ENCODE measurements at regions not wholly inside any gene's neighbourhood (a gene's known extent, or its start where the extent isn't known, plus 50 kb on each side); places are given as distances from the start of the nearest gene placed in this dataset.

- CTCF ChIA-PET: no interaction called here
- H3K27ac ChIP-seq: no peak overlapping the region
- no peak overlapping the region for H2AFZ ChIP-seq
Measured at GRCh38 chr16:51641191-51641765, 490.2 kb upstream of the SALL1 start.

GRCh38 chr16:51640196-51640595, 489.1 kb upstream of the SALL1 start:
- intact Hi-C loops (cut with micrococcal nuclease; ENCODE audit: unreplicated experiment): no loop called here
- Histone ChIP-seq H3K9me3 (ENCODE audit: insufficient read depth, low read depth) (no peaks in the 10 kb centered on the region), H2AFZ (no peak overlapping the region), H4K20me1 (ENCODE audit: insufficient read depth) (no peaks in the 10 kb centered on the region), H3K4me1 (replicated peaks; ENCODE audit: insufficient read depth) (no peaks in the 10 kb centered on the region), H3K36me3 (ENCODE audit: low read depth) (no peaks in the 10 kb centered on the region), H3K79me2 (ENCODE audit: low read depth) (no peaks in the 10 kb centered on the region), H3K9me2 (ENCODE audit: insufficient read depth) (no peaks in the 10 kb centered on the region), H3K4me2 (no peak overlapping the region), H3F3A (ENCODE audit: insufficient read depth, low read depth) (no peaks in the 10 kb centered on the region), H3K27ac (no peak overlapping the region), H3K27me3 (ENCODE audit: insufficient read depth, low read depth) (peaks cover 18% of the 10 kb centered on the region), H3K4me3 (no peak overlapping the region)
- ChIA-PET CTCF (no interaction called here), POLR2A (ENCODE audit: unreplicated experiment) (no interaction called here)
- DNase-seq: no peak
- no peak for TF ChIP-seq EZH2 (IDR thresholded peaks at IDR 0.05; ENCODE audit: low read depth)
- TF ChIP-seq, protein P1, sequence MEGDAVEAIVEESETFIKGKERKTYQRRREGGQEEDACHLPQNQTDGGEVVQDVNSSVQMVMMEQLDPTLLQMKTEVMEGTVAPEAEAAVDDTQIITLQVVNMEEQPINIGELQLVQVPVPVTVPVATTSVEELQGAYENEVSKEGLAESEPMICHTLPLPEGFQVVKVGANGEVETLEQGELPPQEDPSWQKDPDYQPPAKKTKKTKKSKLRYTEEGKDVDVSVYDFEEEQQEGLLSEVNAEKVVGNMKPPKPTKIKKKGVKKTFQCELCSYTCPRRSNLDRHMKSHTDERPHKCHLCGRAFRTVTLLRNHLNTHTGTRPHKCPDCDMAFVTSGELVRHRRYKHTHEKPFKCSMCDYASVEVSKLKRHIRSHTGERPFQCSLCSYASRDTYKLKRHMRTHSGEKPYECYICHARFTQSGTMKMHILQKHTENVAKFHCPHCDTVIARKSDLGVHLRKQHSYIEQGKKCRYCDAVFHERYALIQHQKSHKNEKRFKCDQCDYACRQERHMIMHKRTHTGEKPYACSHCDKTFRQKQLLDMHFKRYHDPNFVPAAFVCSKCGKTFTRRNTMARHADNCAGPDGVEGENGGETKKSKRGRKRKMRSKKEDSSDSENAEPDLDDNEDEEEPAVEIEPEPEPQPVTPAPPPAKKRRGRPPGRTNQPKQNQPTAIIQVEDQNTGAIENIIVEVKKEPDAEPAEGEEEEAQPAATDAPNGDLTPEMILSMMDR (conservative IDR thresholded peaks at IDR 0.05): no peak
- no TSS peak for BruUV-seq (replicated peaks)

More at GRCh38 chr16:51641191-51641765, 490.2 kb upstream of the SALL1 start:
- no peak for TF ChIP-seq EZH2 (IDR thresholded peaks at IDR 0.05; ENCODE audit: low read depth)
- TF ChIP-seq, protein P1 (conservative IDR thresholded peaks at IDR 0.05): no peak
- Histone ChIP-seq H3K79me2 (ENCODE audit: low read depth) (no peaks in the 10 kb centered on the region), H3K36me3 (ENCODE audit: low read depth) (no peaks in the 10 kb centered on the region), H3K27me3 (ENCODE audit: insufficient read depth, low read depth) (peaks cover 20% of the 10 kb centered on the region), H3K9me3 (ENCODE audit: insufficient read depth, low read depth) (no peaks in the 10 kb centered on the region), H3K4me1 (replicated peaks; ENCODE audit: insufficient read depth) (no peaks in the 10 kb centered on the region), H4K20me1 (ENCODE audit: insufficient read depth) (no peaks in the 10 kb centered on the region), H3K9me2 (ENCODE audit: insufficient read depth) (no peaks in the 10 kb centered on the region), H3F3A (ENCODE audit: insufficient read depth, low read depth) (no peaks in the 10 kb centered on the region), H3K4me3 (no peak overlapping the region), H3K4me2 (no peak overlapping the region)
- POLR2A ChIA-PET (ENCODE audit: unreplicated experiment): no interaction called here
- intact Hi-C loops (cut with micrococcal nuclease; ENCODE audit: unreplicated experiment): no loop called here
- BruUV-seq (replicated peaks): no TSS peak
- no peak for DNase-seq

- no peaks in the 10 kb centered on the region for H3F3A ChIP-seq (ENCODE audit: insufficient read depth, low read depth)
- no peaks in the 10 kb centered on the region for H3K9me2 ChIP-seq (ENCODE audit: insufficient read depth)
- H3K4me1 ChIP-seq (replicated peaks; ENCODE audit: insufficient read depth): no peaks in the 10 kb centered on the region
- TF ChIP-seq EZH2 (IDR thresholded peaks at IDR 0.05; ENCODE audit: low read depth): no peak
- TF ChIP-seq, protein P1 (conservative IDR thresholded peaks at IDR 0.05): no peak
- BruUV-seq (replicated peaks): no TSS peak
- no peak overlapping the region for H3K27ac ChIP-seq
- ChIA-PET CTCF (no interaction called here), POLR2A (ENCODE audit: unreplicated experiment) (no interaction called here)
- H3K27me3 ChIP-seq (ENCODE audit: insufficient read depth, low read depth): peaks cover 10% of the 10 kb centered on the region; the same call in 1 of the 2 replicates
- DNase-seq: no peak
- H4K20me1 ChIP-seq (ENCODE audit: insufficient read depth): no peaks in the 10 kb centered on the region
- H3K9me3 ChIP-seq (ENCODE audit: insufficient read depth, low read depth): no peaks in the 10 kb centered on the region
- H3K36me3 ChIP-seq (ENCODE audit: low read depth): no peaks in the 10 kb centered on the region
- intact Hi-C loops (cut with micrococcal nuclease; ENCODE audit: unreplicated experiment): no loop called here
- H3K4me2 ChIP-seq: no peak overlapping the region
- H2AFZ ChIP-seq: no peak overlapping the region
- no peak overlapping the region for H3K4me3 ChIP-seq
- H3K79me2 ChIP-seq (ENCODE audit: low read depth): no peaks in the 10 kb centered on the region
Measured at GRCh38 chr16:51638339-51639135, 487.5 kb upstream of the SALL1 start.
